ENCODE measurements at regions not wholly inside any gene's neighbourhood (a gene's known extent, or its start where the extent isn't known, plus 50 kb on each side); places are given as distances from the start of the nearest gene placed in this dataset.

DNA sequence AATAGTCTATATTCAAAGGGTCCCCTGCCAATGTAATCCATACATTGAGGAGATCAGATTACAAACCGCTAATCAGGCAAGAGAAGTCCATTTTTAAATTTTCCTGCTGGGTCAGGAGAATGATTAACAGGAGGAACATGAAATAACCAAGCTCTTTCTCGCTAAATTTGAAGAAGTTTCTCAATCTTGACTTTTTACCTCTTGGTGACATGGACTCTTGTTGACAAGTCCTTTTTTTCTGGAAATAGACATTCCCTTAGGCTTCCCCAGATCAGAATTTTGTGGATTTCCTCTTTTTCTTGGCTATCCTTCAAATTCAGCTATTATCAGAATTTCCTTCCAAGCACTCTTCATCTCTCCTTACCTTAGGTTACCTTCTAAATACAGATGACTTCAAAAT, 153.0 kb upstream of the LRATD1 start:
- TF ChIP-seq, protein P1, sequence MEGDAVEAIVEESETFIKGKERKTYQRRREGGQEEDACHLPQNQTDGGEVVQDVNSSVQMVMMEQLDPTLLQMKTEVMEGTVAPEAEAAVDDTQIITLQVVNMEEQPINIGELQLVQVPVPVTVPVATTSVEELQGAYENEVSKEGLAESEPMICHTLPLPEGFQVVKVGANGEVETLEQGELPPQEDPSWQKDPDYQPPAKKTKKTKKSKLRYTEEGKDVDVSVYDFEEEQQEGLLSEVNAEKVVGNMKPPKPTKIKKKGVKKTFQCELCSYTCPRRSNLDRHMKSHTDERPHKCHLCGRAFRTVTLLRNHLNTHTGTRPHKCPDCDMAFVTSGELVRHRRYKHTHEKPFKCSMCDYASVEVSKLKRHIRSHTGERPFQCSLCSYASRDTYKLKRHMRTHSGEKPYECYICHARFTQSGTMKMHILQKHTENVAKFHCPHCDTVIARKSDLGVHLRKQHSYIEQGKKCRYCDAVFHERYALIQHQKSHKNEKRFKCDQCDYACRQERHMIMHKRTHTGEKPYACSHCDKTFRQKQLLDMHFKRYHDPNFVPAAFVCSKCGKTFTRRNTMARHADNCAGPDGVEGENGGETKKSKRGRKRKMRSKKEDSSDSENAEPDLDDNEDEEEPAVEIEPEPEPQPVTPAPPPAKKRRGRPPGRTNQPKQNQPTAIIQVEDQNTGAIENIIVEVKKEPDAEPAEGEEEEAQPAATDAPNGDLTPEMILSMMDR (IDR thresholded peaks at IDR 0.05; ENCODE audit: insufficient read depth, low read length) = no peak
- TF ChIP-seq POLR2AphosphoS5 (IDR thresholded peaks at IDR 0.05; ENCODE audit: low read depth) = no peak
- TF ChIP-seq, protein P2, sequence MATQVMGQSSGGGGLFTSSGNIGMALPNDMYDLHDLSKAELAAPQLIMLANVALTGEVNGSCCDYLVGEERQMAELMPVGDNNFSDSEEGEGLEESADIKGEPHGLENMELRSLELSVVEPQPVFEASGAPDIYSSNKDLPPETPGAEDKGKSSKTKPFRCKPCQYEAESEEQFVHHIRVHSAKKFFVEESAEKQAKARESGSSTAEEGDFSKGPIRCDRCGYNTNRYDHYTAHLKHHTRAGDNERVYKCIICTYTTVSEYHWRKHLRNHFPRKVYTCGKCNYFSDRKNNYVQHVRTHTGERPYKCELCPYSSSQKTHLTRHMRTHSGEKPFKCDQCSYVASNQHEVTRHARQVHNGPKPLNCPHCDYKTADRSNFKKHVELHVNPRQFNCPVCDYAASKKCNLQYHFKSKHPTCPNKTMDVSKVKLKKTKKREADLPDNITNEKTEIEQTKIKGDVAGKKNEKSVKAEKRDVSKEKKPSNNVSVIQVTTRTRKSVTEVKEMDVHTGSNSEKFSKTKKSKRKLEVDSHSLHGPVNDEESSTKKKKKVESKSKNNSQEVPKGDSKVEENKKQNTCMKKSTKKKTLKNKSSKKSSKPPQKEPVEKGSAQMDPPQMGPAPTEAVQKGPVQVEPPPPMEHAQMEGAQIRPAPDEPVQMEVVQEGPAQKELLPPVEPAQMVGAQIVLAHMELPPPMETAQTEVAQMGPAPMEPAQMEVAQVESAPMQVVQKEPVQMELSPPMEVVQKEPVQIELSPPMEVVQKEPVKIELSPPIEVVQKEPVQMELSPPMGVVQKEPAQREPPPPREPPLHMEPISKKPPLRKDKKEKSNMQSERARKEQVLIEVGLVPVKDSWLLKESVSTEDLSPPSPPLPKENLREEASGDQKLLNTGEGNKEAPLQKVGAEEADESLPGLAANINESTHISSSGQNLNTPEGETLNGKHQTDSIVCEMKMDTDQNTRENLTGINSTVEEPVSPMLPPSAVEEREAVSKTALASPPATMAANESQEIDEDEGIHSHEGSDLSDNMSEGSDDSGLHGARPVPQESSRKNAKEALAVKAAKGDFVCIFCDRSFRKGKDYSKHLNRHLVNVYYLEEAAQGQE (IDR thresholded peaks at IDR 0.05; ENCODE audit: insufficient replicate concordance, low read depth) = no peak
